WTC11 (cell line): ENCODE measurements at regions not wholly inside any gene's neighbourhood (a gene's known extent, or its start where the extent isn't known, plus 50 kb on each side); places are given as distances from the start of the nearest gene placed in this dataset.

Experiments used
- ATAC-seq: fragments of 200-7000 bp; cut with Tn5 transposase; 2 replicates; pipeline ENCODE4 v1.10.0; 2021; ENCODE audit warnings: mild to moderate bottlenecking, moderate library complexity
- CTCF ChIA-PET: fragments of 300-600 bp; sonication (Branson Sonifier 250); formaldehyde crosslinking; loops from one replicate; lab custom pipeline; 2021; ENCODE audit warnings: antibody characterized with exemption; lab: Charles Lee
- POLR2A ChIA-PET: fragments of 350-600 bp; sonication (Branson Sonifier 250); formaldehyde crosslinking; loops from one replicate; lab custom pipeline; 2021; ENCODE audit warnings: antibody characterized with exemption; lab: Charles Lee
- DNase-seq: peaks from one replicate; pipeline ENCODE4 v3.0.0; 2021; ENCODE audit warnings: low spot score
- H3K27ac Mint-ChIP-seq: 2 replicates; pipeline ENCODE4 v1.8.0; 2021; ENCODE audit warnings: mixed read lengths
- H3K27me3 Mint-ChIP-seq: 2 replicates; pipeline ENCODE4 v1.8.0; 2021; ENCODE audit warnings: low read depth, mild to moderate bottlenecking, moderate library complexity, mixed read lengths
- H3K36me3 Mint-ChIP-seq: 2 replicates; pipeline ENCODE4 v1.8.0; 2021; ENCODE audit warnings: mixed read lengths
- H3K4me1 Mint-ChIP-seq: 2 replicates; pipeline ENCODE4 v1.8.0; 2022; ENCODE audit warnings: mixed read lengths
- H3K4me3 Mint-ChIP-seq: 2 replicates; pipeline ENCODE4 v1.8.0; 2021; ENCODE audit warnings: mild to moderate bottlenecking, moderate library complexity, mixed read lengths
- H3K9me3 Mint-ChIP-seq: 2 replicates; pipeline ENCODE4 v1.8.0; 2021; ENCODE audit warnings: mixed read lengths
- AR ChIP-seq: fragments of 250-450 bp; sonication (Bioruptor Pico); IDR thresholded peaks from 2 replicates; pipeline ENCODE4 v1.9.0; 2021; ENCODE audit warnings: mild to moderate bottlenecking
- CBFB ChIP-seq: sonication (generic); formaldehyde crosslinking; IDR thresholded peaks from 2 replicates; pipeline ENCODE4 v1.8.1; 2022; ENCODE audit warnings: mild to moderate bottlenecking, low read depth, missing genetic modification reagents
- CDX4 ChIP-seq: fragments of 250-450 bp; sonication (Bioruptor Pico); IDR thresholded peaks from 2 replicates; pipeline ENCODE4 v1.9.0; 2021; ENCODE audit warnings: moderate library complexity, mild to moderate bottlenecking, inconsistent platforms, borderline replicate concordance
- CREM ChIP-seq: sonication (generic); formaldehyde crosslinking; IDR thresholded peaks from 2 replicates; pipeline ENCODE4 v1.8.1; 2022; ENCODE audit warnings: mild to moderate bottlenecking, missing genetic modification reagents, moderate library complexity
- ELF4 ChIP-seq: sonication (generic); formaldehyde crosslinking; IDR thresholded peaks from 2 replicates; pipeline ENCODE4 v1.8.1; 2022; ENCODE audit warnings: low read depth, mild to moderate bottlenecking, moderate library complexity, missing genetic modification reagents
- GABPB1 ChIP-seq: sonication (generic); formaldehyde crosslinking; IDR thresholded peaks from 2 replicates; pipeline ENCODE4 v1.8.1; 2023; ENCODE audit warnings: mild to moderate bottlenecking, missing genetic modification reagents
- GTF2I ChIP-seq: fragments of 250-450 bp; sonication (Bioruptor Pico); conservative IDR thresholded peaks from 2 replicates; pipeline ENCODE4 v1.4.0; 2021; ENCODE audit warnings: mild to moderate bottlenecking
- KAT7 ChIP-seq: sonication (generic); formaldehyde crosslinking; IDR thresholded peaks from 2 replicates; pipeline ENCODE4 v1.8.1; 2023; ENCODE audit warnings: missing genetic modification reagents, mild to moderate bottlenecking, borderline replicate concordance
- MLX ChIP-seq: sonication (generic); formaldehyde crosslinking; IDR thresholded peaks from 2 replicates; pipeline ENCODE4 v1.8.1; 2023; ENCODE audit warnings: mild to moderate bottlenecking, missing genetic modification reagents, moderate library complexity
- NFE2L1 ChIP-seq: sonication (generic); formaldehyde crosslinking; IDR thresholded peaks from 2 replicates; pipeline ENCODE4 v1.8.1; 2023; ENCODE audit warnings: missing genetic modification reagents
- NR3C1 ChIP-seq: sonication (generic); formaldehyde crosslinking; conservative IDR thresholded peaks from 2 replicates; pipeline ENCODE4 v1.8.1; 2023; ENCODE audit warnings: low read depth, mild to moderate bottlenecking, missing genetic modification reagents
- OVOL2 ChIP-seq: fragments of 250-450 bp; sonication (Bioruptor Pico); IDR thresholded peaks from 2 replicates; pipeline ENCODE4 v1.9.0; 2021; ENCODE audit warnings: mild to moderate bottlenecking, borderline replicate concordance
- PRRX2 ChIP-seq: fragments of 250-450 bp; sonication (Bioruptor Pico); IDR thresholded peaks from 2 replicates; pipeline ENCODE4 v1.8.0; 2021; ENCODE audit warnings: mild to moderate bottlenecking
- ZNF416 ChIP-seq: fragments of 250-450 bp; sonication (Bioruptor Pico); IDR thresholded peaks from 2 replicates; pipeline ENCODE4 v1.9.0; 2021; ENCODE audit warnings: mild to moderate bottlenecking, inconsistent platforms
- ZNF532 ChIP-seq: fragments of 250-450 bp; sonication (Bioruptor Pico); IDR thresholded peaks from 2 replicates; pipeline ENCODE4 v1.9.0; 2021; ENCODE audit warnings: mild to moderate bottlenecking, borderline replicate concordance
- TF ChIP-seq, protein P1 (sequence below): sonication (generic); formaldehyde crosslinking; conservative IDR thresholded peaks from 2 replicates; pipeline ENCODE4 v1.8.1; 2022; ENCODE audit warnings: mild to moderate bottlenecking, missing genetic modification reagents
- TF ChIP-seq, protein P2 (sequence below): sonication (generic); formaldehyde crosslinking; conservative IDR thresholded peaks from 2 replicates; pipeline ENCODE4 v1.8.1; 2023; ENCODE audit warnings: mild to moderate bottlenecking, low read depth, missing genetic modification reagents, moderate library complexity

DNA sequence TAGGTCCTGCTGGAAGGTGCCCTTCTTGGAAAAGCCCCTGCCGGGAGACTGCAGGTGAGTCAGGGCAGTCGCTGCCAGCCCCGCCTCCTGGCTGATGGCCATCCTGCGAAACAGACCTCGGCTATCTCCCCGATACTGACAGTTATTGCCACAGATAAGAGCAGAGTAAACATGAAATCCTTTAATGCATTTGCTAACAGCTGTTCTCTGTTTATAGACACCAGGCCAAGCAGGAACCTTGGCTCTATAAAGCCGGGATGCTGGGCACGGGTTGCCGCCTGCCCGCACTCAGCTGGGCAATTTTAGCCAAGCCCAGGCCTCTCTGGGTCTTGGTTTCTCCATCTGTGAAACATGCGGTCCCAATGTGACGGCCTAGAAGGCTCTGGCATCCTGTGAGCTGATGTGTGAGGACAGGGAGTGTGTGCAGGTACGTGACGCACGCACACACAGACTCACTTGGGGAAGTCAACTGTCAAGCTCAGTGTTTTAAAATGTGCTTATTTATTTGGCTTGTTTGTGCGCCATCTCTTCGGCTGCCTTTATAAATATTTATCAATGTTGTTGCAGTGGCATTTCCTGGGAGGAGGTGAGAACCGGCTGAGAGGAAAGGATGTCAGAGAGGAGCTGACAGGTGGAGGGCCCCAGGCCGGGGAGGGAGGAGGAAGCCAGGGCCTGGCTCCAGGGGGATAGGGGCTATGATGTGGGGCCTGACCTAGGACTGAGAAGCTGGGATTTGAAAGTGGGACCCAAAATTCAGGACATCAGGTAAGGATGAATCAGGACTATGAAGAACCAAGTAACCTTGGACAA lies 50.8 kb upstream of the PRR23E start:
- DNase-seq (no peak), ATAC-seq (no peak)
- ChIA-PET CTCF (interaction anchor here (1.2 to 1.8 kb wide), 2 partner anchors 37 to 232 kb away, joined by 3 to 4 read pairs; no protein-coding TSS in a partner anchor), POLR2A (no interaction called here)
- TF ChIP-seq NFE2L1 (CRISPR knock-in tag) (no peak), CREM (CRISPR knock-in tag) (no peak), AR (CRISPR knock-in tag) (no peak), ZNF416 (CRISPR knock-in tag) (no peak), CBFB (no peak), NR3C1 (CRISPR knock-in tag) (no peak), OVOL2 (CRISPR knock-in tag) (no peak), MLX (no peak), ELF4 (no peak), GTF2I (CRISPR knock-in tag) (no peak), KAT7 (CRISPR knock-in tag) (no peak), CDX4 (CRISPR knock-in tag) (no peak), ZNF532 (no peak), GABPB1 (CRISPR knock-in tag) (no peak), PRRX2 (no peak)
- TF ChIP-seq, protein P1, sequence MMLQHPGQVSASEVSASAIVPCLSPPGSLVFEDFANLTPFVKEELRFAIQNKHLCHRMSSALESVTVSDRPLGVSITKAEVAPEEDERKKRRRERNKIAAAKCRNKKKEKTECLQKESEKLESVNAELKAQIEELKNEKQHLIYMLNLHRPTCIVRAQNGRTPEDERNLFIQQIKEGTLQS (CRISPR knock-in tag) = no peak
- TF ChIP-seq, protein P2, sequence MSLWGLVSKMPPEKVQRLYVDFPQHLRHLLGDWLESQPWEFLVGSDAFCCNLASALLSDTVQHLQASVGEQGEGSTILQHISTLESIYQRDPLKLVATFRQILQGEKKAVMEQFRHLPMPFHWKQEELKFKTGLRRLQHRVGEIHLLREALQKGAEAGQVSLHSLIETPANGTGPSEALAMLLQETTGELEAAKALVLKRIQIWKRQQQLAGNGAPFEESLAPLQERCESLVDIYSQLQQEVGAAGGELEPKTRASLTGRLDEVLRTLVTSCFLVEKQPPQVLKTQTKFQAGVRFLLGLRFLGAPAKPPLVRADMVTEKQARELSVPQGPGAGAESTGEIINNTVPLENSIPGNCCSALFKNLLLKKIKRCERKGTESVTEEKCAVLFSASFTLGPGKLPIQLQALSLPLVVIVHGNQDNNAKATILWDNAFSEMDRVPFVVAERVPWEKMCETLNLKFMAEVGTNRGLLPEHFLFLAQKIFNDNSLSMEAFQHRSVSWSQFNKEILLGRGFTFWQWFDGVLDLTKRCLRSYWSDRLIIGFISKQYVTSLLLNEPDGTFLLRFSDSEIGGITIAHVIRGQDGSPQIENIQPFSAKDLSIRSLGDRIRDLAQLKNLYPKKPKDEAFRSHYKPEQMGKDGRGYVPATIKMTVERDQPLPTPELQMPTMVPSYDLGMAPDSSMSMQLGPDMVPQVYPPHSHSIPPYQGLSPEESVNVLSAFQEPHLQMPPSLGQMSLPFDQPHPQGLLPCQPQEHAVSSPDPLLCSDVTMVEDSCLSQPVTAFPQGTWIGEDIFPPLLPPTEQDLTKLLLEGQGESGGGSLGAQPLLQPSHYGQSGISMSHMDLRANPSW (CRISPR knock-in tag) = no peak
- peaks cover 4% of the 10 kb centered on the region for H3K27me3 Mint-ChIP-seq
- H3K27ac Mint-ChIP-seq = no peak overlapping the region
- no peak overlapping the region for H3K4me3 Mint-ChIP-seq
- H3K9me3 Mint-ChIP-seq = peaks cover 15% of the 10 kb centered on the region
- H3K36me3 Mint-ChIP-seq = peaks cover 5% of the 10 kb centered on the region
- peaks cover 11% of the 10 kb centered on the region for H3K4me1 Mint-ChIP-seq
